OCI-LY1 (cell line): ENCODE measurements at regions not wholly inside any gene's neighbourhood (a gene's known extent, or its start where the extent isn't known, plus 50 kb on each side); places are given as distances from the start of the nearest gene placed in this dataset.

Experiments
- H2AFZ ChIP-seq: fragments of 200-600 bp; sonication (generic), shearing (Covaris generic); 2 replicates; pipeline ENCODE4 v1.6.0; 2014; ENCODE audit warnings: antibody characterized with exemption, mild to moderate bottlenecking, low read length
- H3F3A ChIP-seq: fragments of 200-600 bp; sonication (generic), shearing (Covaris generic); 2 replicates; pipeline ENCODE4 v1.6.0; 2014; ENCODE audit warnings: mild to moderate bottlenecking, antibody characterized with exemption, low read length, moderate library complexity; ENCODE audit not compliant: insufficient read depth
- H3K27ac ChIP-seq: fragments of 200-600 bp; sonication (generic); 2 replicates; pipeline ENCODE4 v1.5.1; 2014; ENCODE audit warnings: low read length, mixed run types, mild to moderate bottlenecking, low read depth; ENCODE audit not compliant: poor library complexity, severe bottlenecking
- H3K27me3 ChIP-seq: fragments of 200-600 bp; sonication (generic); 2 replicates; pipeline ENCODE4 v1.6.0; 2014; ENCODE audit warnings: antibody characterized with exemption, mild to moderate bottlenecking, low read length, moderate library complexity; ENCODE audit not compliant: insufficient read depth
- H3K36me3 ChIP-seq: fragments of 200-600 bp; sonication (generic); 2 replicates; pipeline ENCODE4 v1.6.1; 2014; ENCODE audit warnings: mild to moderate bottlenecking, antibody characterized with exemption, low read length, moderate library complexity, mixed read lengths; ENCODE audit not compliant: insufficient read depth
- H3K4me1 ChIP-seq: fragments of 200-600 bp; sonication (generic); 2 replicates; pipeline ENCODE4 v1.5.1; 2014; ENCODE audit warnings: mild to moderate bottlenecking, low read length, moderate library complexity; ENCODE audit not compliant: insufficient read depth, severe bottlenecking
- H3K4me2 ChIP-seq: fragments of 200-600 bp; sonication (generic), shearing (Covaris generic); 2 replicates; pipeline ENCODE4 v1.6.1; 2014; ENCODE audit warnings: low read length
- H3K4me3 ChIP-seq: fragments of 200-600 bp; sonication (generic); 2 replicates; pipeline ENCODE4 v1.5.1; 2014; ENCODE audit warnings: low read length, low read depth, mild to moderate bottlenecking, mixed read lengths; ENCODE audit not compliant: poor library complexity, severe bottlenecking
- H3K79me2 ChIP-seq: fragments of 200-600 bp; shearing (Covaris generic); 2 replicates; pipeline ENCODE4 v1.6.1; 2016; ENCODE audit warnings: mixed run types, low read length, mixed read lengths; ENCODE audit not compliant: insufficient read depth
- H3K9ac ChIP-seq: fragments of 200-600 bp; sonication (generic), shearing (Covaris generic); 2 replicates; pipeline ENCODE4 v1.6.1; 2014; ENCODE audit warnings: mild to moderate bottlenecking, low read length, mixed read lengths
- H3K9me2 ChIP-seq: fragments of 200-600 bp; sonication (generic), shearing (Covaris generic); 2 replicates; pipeline ENCODE4 v1.6.1; 2014; ENCODE audit warnings: low read depth, mild to moderate bottlenecking, low read length, mixed read lengths
- H3K9me3 ChIP-seq: fragments of 200-600 bp; shearing (Covaris generic); 2 replicates; pipeline ENCODE4 v1.6.1; 2014; ENCODE audit warnings: low read length, mixed read lengths
- H4K20me1 ChIP-seq: fragments of 200-600 bp; sonication (generic), shearing (Covaris generic); 2 replicates; pipeline ENCODE4 v1.6.0; 2016; ENCODE audit warnings: mild to moderate bottlenecking, low read length; ENCODE audit not compliant: insufficient read depth
- CTCF ChIP-seq: fragments of 200-600 bp; sonication (generic), shearing (Covaris generic); IDR thresholded peaks from 2 replicates; pipeline ENCODE4 v1.5.1; 2017; ENCODE audit warnings: mild to moderate bottlenecking, antibody characterized with exemption, low read length, moderate library complexity, mixed read lengths
- EZH2 ChIP-seq: fragments of 200-600 bp; sonication (generic), shearing (Covaris generic); IDR thresholded peaks from 2 replicates; pipeline ENCODE4 v1.8.0; 2017; ENCODE audit warnings: borderline replicate concordance, mixed run types, mild to moderate bottlenecking, antibody characterized with exemption, low read length, moderate library complexity, mixed read lengths

GRCh38 chr6:98601716-98602115 is 232.7 kb upstream of the POU3F2 start:
- Histone ChIP-seq H3K9me2 (no peaks in the 10 kb centered on the region), H3K4me1 (no peaks in the 10 kb centered on the region), H3K79me2 (no peaks in the 10 kb centered on the region), H3F3A (no peaks in the 10 kb centered on the region), H3K4me2 (no peak overlapping the region), H3K27me3 (no peaks in the 10 kb centered on the region), H3K27ac (no peak overlapping the region), H3K4me3 (no peak overlapping the region), H2AFZ (no peak overlapping the region), H4K20me1 (no peaks in the 10 kb centered on the region), H3K9ac (no peak overlapping the region), H3K9me3 (no peaks in the 10 kb centered on the region), H3K36me3 (no peaks in the 10 kb centered on the region)
- TF ChIP-seq CTCF (no peak), EZH2 (no peak)

- no peak overlapping the region for H3K4me2 ChIP-seq
- no peaks in the 10 kb centered on the region for H4K20me1 ChIP-seq
- H3F3A ChIP-seq, result no peaks in the 10 kb centered on the region
- no peaks in the 10 kb centered on the region for H3K27me3 ChIP-seq
- H3K79me2 ChIP-seq, result no peaks in the 10 kb centered on the region
- no peak for TF ChIP-seq CTCF
- TF ChIP-seq EZH2, result no peak
- no peaks in the 10 kb centered on the region for H3K9me2 ChIP-seq
- H2AFZ ChIP-seq, result no peak overlapping the region
- no peak overlapping the region for H3K27ac ChIP-seq
- H3K9ac ChIP-seq, result no peak overlapping the region
- no peaks in the 10 kb centered on the region for H3K36me3 ChIP-seq
- H3K4me3 ChIP-seq, result no peak overlapping the region
- no peaks in the 10 kb centered on the region for H3K9me3 ChIP-seq
- no peaks in the 10 kb centered on the region for H3K4me1 ChIP-seq
These were observed 228.7 kb upstream of the POU3F2 start for GRCh38 chr6:98605705-98606104.

- Histone ChIP-seq H3K9me2 (no peaks in the 10 kb centered on the region), H3K4me1 (no peaks in the 10 kb centered on the region), H3K9me3 (no peaks in the 10 kb centered on the region), H3K79me2 (no peaks in the 10 kb centered on the region), H3K27me3 (no peaks in the 10 kb centered on the region), H3F3A (no peaks in the 10 kb centered on the region), H3K36me3 (no peaks in the 10 kb centered on the region), H4K20me1 (no peaks in the 10 kb centered on the region), H3K4me2 (no peak overlapping the region), H2AFZ (no peak overlapping the region), H3K27ac (no peak overlapping the region), H3K9ac (no peak overlapping the region), H3K4me3 (no peak overlapping the region)
- TF ChIP-seq EZH2 (no peak), CTCF (no peak)
These were observed 207.1 kb upstream of the POU3F2 start for GRCh38 chr6:98627129-98627775.
